ENCODE measurements at regions not wholly inside any gene's neighbourhood (a gene's known extent, or its start where the extent isn't known, plus 50 kb on each side); places are given as distances from the start of the nearest gene placed in this dataset.

- no peaks in the 10 kb centered on the region for H3K9me3 ChIP-seq (ENCODE audit: control insufficient read depth, insufficient read depth, low read length)
- H3K27me3 ChIP-seq (ENCODE audit: control insufficient read depth, insufficient read depth, low read length): no peaks in the 10 kb centered on the region
Observed at GRCh38 chr15:77781946-77782240, 149.2 kb upstream of the LINGO1 start.

GRCh38 chr15:77781151-77781945 is 148.6 kb upstream of the LINGO1 start:
- H3K27me3 ChIP-seq (ENCODE audit: control insufficient read depth, insufficient read depth, low read length): no peaks in the 10 kb centered on the region
- no peaks in the 10 kb centered on the region for H3K9me3 ChIP-seq (ENCODE audit: control insufficient read depth, insufficient read depth, low read length)
- H3K4me1 ChIP-seq (ENCODE audit: control insufficient read depth, insufficient read depth, low read length): no peaks in the 10 kb centered on the region
- no peak overlapping the region for H3K4me3 ChIP-seq (ENCODE audit: low read depth, low read length)
- no peak overlapping the region for H3K9ac ChIP-seq (ENCODE audit: low read depth, low read length)
- H3K36me3 ChIP-seq (ENCODE audit: control insufficient read depth, insufficient read depth, low read length): no peaks in the 10 kb centered on the region

More at GRCh38 chr15:77781946-77782240, 149.2 kb upstream of the LINGO1 start:
- Histone ChIP-seq H3K36me3 (ENCODE audit: control insufficient read depth, insufficient read depth, low read length) (no peaks in the 10 kb centered on the region), H3K4me3 (ENCODE audit: low read depth, low read length) (no peak overlapping the region), H3K4me1 (ENCODE audit: control insufficient read depth, insufficient read depth, low read length) (no peaks in the 10 kb centered on the region), H3K9ac (ENCODE audit: low read depth, low read length) (no peak overlapping the region)

- no peaks in the 10 kb centered on the region for H3K4me1 ChIP-seq (ENCODE audit: control insufficient read depth, insufficient read depth, low read length)
- no peak overlapping the region for H3K9ac ChIP-seq (ENCODE audit: low read depth, low read length)
- no peaks in the 10 kb centered on the region for H3K27me3 ChIP-seq (ENCODE audit: control insufficient read depth, insufficient read depth, low read length)
- H3K4me3 ChIP-seq (ENCODE audit: low read depth, low read length): no peak overlapping the region
- no peaks in the 10 kb centered on the region for H3K9me3 ChIP-seq (ENCODE audit: control insufficient read depth, insufficient read depth, low read length)
- H3K36me3 ChIP-seq (ENCODE audit: control insufficient read depth, insufficient read depth, low read length): no peaks in the 10 kb centered on the region
Observed at GRCh38 chr15:77778802-77779201, 146.1 kb upstream of the LINGO1 start.

GRCh38 chr15:77775837-77776236 is 143.1 kb upstream of the LINGO1 start:
- Histone ChIP-seq H3K36me3 (ENCODE audit: control insufficient read depth, insufficient read depth, low read length) (no peaks in the 10 kb centered on the region), H3K4me3 (ENCODE audit: low read depth, low read length) (no peak overlapping the region), H3K4me1 (ENCODE audit: control insufficient read depth, insufficient read depth, low read length) (no peaks in the 10 kb centered on the region), H3K9me3 (ENCODE audit: control insufficient read depth, insufficient read depth, low read length) (no peaks in the 10 kb centered on the region), H3K27me3 (ENCODE audit: control insufficient read depth, insufficient read depth, low read length) (no peaks in the 10 kb centered on the region), H3K9ac (ENCODE audit: low read depth, low read length) (no peak overlapping the region)

- H3K9ac ChIP-seq (ENCODE audit: low read depth, low read length): no peak overlapping the region
- no peak overlapping the region for H3K4me3 ChIP-seq (ENCODE audit: low read depth, low read length)
- H3K36me3 ChIP-seq (ENCODE audit: control insufficient read depth, insufficient read depth, low read length): no peaks in the 10 kb centered on the region
- no peaks in the 10 kb centered on the region for H3K9me3 ChIP-seq (ENCODE audit: control insufficient read depth, insufficient read depth, low read length)
- H3K27me3 ChIP-seq (ENCODE audit: control insufficient read depth, insufficient read depth, low read length): no peaks in the 10 kb centered on the region
- H3K4me1 ChIP-seq (ENCODE audit: control insufficient read depth, insufficient read depth, low read length): no peaks in the 10 kb centered on the region
Observed at GRCh38 chr15:77775373-77775772, 142.7 kb upstream of the LINGO1 start.

GRCh38 chr15:77774350-77774749 is 141.6 kb upstream of the LINGO1 start:
- Histone ChIP-seq H3K4me3 (ENCODE audit: low read depth, low read length) (no peak overlapping the region), H3K27me3 (ENCODE audit: control insufficient read depth, insufficient read depth, low read length) (no peaks in the 10 kb centered on the region), H3K9ac (ENCODE audit: low read depth, low read length) (no peak overlapping the region), H3K4me1 (ENCODE audit: control insufficient read depth, insufficient read depth, low read length) (no peaks in the 10 kb centered on the region), H3K36me3 (ENCODE audit: control insufficient read depth, insufficient read depth, low read length) (no peaks in the 10 kb centered on the region), H3K9me3 (ENCODE audit: control insufficient read depth, insufficient read depth, low read length) (no peaks in the 10 kb centered on the region)

GRCh38 chr15:77773903-77774302 is 141.2 kb upstream of the LINGO1 start:
- Histone ChIP-seq H3K27me3 (ENCODE audit: control insufficient read depth, insufficient read depth, low read length) (no peaks in the 10 kb centered on the region), H3K9me3 (ENCODE audit: control insufficient read depth, insufficient read depth, low read length) (no peaks in the 10 kb centered on the region), H3K9ac (ENCODE audit: low read depth, low read length) (no peak overlapping the region), H3K4me3 (ENCODE audit: low read depth, low read length) (no peak overlapping the region), H3K36me3 (ENCODE audit: control insufficient read depth, insufficient read depth, low read length) (no peaks in the 10 kb centered on the region), H3K4me1 (ENCODE audit: control insufficient read depth, insufficient read depth, low read length) (no peaks in the 10 kb centered on the region)

GRCh38 chr15:77772641-77773402 is 140.1 kb upstream of the LINGO1 start:
- Histone ChIP-seq H3K4me3 (ENCODE audit: low read depth, low read length) (no peak overlapping the region), H3K4me1 (ENCODE audit: control insufficient read depth, insufficient read depth, low read length) (no peaks in the 10 kb centered on the region), H3K27me3 (ENCODE audit: control insufficient read depth, insufficient read depth, low read length) (no peaks in the 10 kb centered on the region), H3K36me3 (ENCODE audit: control insufficient read depth, insufficient read depth, low read length) (no peaks in the 10 kb centered on the region), H3K9me3 (ENCODE audit: control insufficient read depth, insufficient read depth, low read length) (no peaks in the 10 kb centered on the region), H3K9ac (ENCODE audit: low read depth, low read length) (no peak overlapping the region)

- no peaks in the 10 kb centered on the region for H3K9me3 ChIP-seq (ENCODE audit: control insufficient read depth, insufficient read depth, low read length)
- H3K27me3 ChIP-seq (ENCODE audit: control insufficient read depth, insufficient read depth, low read length): no peaks in the 10 kb centered on the region
- no peak overlapping the region for H3K4me3 ChIP-seq (ENCODE audit: low read depth, low read length)
- H3K9ac ChIP-seq (ENCODE audit: low read depth, low read length): no peak overlapping the region
- no peaks in the 10 kb centered on the region for H3K4me1 ChIP-seq (ENCODE audit: control insufficient read depth, insufficient read depth, low read length)
- H3K36me3 ChIP-seq (ENCODE audit: control insufficient read depth, insufficient read depth, low read length): no peaks in the 10 kb centered on the region
Observed at GRCh38 chr15:77771616-77772015, 138.9 kb upstream of the LINGO1 start.

- Histone ChIP-seq H3K4me3 (ENCODE audit: low read depth, low read length) (no peak overlapping the region), H3K27me3 (ENCODE audit: control insufficient read depth, insufficient read depth, low read length) (no peaks in the 10 kb centered on the region), H3K4me1 (ENCODE audit: control insufficient read depth, insufficient read depth, low read length) (no peaks in the 10 kb centered on the region)
Observed at GRCh38 chr15:77769700-77770099, 137.0 kb upstream of the LINGO1 start.

GRCh38 chr15:77768521-77769078 is 135.9 kb upstream of the LINGO1 start:
- H3K4me1 ChIP-seq (ENCODE audit: control insufficient read depth, insufficient read depth, low read length): no peaks in the 10 kb centered on the region

More at GRCh38 chr15:77769700-77770099, 137.0 kb upstream of the LINGO1 start:
- Histone ChIP-seq H3K9me3 (ENCODE audit: control insufficient read depth, insufficient read depth, low read length) (no peaks in the 10 kb centered on the region), H3K9ac (ENCODE audit: low read depth, low read length) (no peak overlapping the region), H3K36me3 (ENCODE audit: control insufficient read depth, insufficient read depth, low read length) (no peaks in the 10 kb centered on the region)

GRCh38 chr15:77768107-77768506 is 135.4 kb upstream of the LINGO1 start:
- no peaks in the 10 kb centered on the region for H3K4me1 ChIP-seq (ENCODE audit: control insufficient read depth, insufficient read depth, low read length)
- no peaks in the 10 kb centered on the region for H3K27me3 ChIP-seq (ENCODE audit: control insufficient read depth, insufficient read depth, low read length)
- H3K9ac ChIP-seq (ENCODE audit: low read depth, low read length): no peak overlapping the region
- H3K4me3 ChIP-seq (ENCODE audit: low read depth, low read length): no peak overlapping the region
- H3K9me3 ChIP-seq (ENCODE audit: control insufficient read depth, insufficient read depth, low read length): no peaks in the 10 kb centered on the region
- no peaks in the 10 kb centered on the region for H3K36me3 ChIP-seq (ENCODE audit: control insufficient read depth, insufficient read depth, low read length)

More at GRCh38 chr15:77768521-77769078, 135.9 kb upstream of the LINGO1 start:
- Histone ChIP-seq H3K4me3 (ENCODE audit: low read depth, low read length) (no peak overlapping the region), H3K9ac (ENCODE audit: low read depth, low read length) (no peak overlapping the region), H3K27me3 (ENCODE audit: control insufficient read depth, insufficient read depth, low read length) (no peaks in the 10 kb centered on the region), H3K36me3 (ENCODE audit: control insufficient read depth, insufficient read depth, low read length) (no peaks in the 10 kb centered on the region), H3K9me3 (ENCODE audit: control insufficient read depth, insufficient read depth, low read length) (no peaks in the 10 kb centered on the region)
